ENCODE measurements at regions not wholly inside any gene's neighbourhood (a gene's known extent, or its start where the extent isn't known, plus 50 kb on each side); places are given as distances from the start of the nearest gene placed in this dataset.

DNA sequence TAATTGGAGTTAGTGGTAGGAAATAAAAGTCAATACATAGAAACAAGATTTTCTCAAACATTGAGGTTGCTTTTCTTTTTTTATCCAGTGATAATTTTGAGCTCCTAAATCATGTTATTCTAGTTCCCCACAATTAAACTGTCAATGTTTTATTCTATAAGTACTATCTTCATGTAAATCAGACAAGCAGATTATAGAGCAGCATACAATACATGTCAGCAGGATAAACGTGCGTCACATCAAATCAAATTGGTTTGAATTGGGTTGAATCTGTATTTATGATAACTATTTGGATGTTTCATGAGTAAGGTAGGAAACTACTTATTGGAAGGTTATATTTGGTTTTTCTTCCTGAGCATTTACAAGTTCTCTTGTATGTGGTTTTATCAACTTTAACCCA, 2028.7 kb downstream of the NCAM2 start:
- POLR2A ChIA-PET (ENCODE audit: partially characterized antibody): no interaction called here
- intact Hi-C loops (cut with micrococcal nuclease): no loop called here
- H3K36me3 Mint-ChIP-seq: no peaks in the 10 kb centered on the region

DNA sequence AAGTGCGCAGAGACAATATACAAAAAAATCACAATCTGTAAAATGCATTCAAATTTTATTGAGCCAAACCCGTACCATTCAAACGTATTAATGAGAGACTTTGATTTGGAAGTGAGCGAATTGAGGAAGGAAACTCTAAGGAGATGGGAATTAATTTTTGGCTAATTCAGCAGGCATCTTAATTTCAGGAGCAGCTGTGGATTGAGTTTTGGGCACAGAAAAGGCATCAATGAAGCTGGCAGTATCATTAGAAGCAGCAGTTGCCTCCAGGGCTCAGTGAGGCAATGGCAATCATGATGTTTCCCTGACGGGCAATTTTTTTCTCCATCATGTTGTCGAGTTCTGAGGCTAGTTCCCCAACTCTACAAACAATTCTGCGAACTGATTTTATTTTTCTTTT, 2041.6 kb downstream of the NCAM2 start:
- Mint-ChIP-seq H3K4me3 (no peak overlapping the region), H3K4me1 (no peaks in the 10 kb centered on the region), H3K27ac (no peak overlapping the region), H3K9me3 (peaks cover 0 to 9% (median 0%) of the 10 kb centered on the region in 8 donors), H3K36me3 (no peaks in the 10 kb centered on the region), H3K27me3 (no peaks in the 10 kb centered on the region)
- intact Hi-C loops (cut with micrococcal nuclease): no loop called here
- no peaks in the 10 kb centered on the region for H3K9me3 ChIP-seq (ENCODE audit: control insufficient read depth in 1 of 2, low read length in 2 of 2)
- no peak overlapping the region for H3K27ac ChIP-seq (ENCODE audit: low read depth, low read length)
- H3K4me1 ChIP-seq (ENCODE audit: insufficient read depth, low read length): no peaks in the 10 kb centered on the region
- ChIA-PET POLR2A (ENCODE audit: partially characterized antibody) (no interaction called here), CTCF (ENCODE audit: partially characterized antibody) (no interaction called here)
- no peaks in the 10 kb centered on the region for H3K27me3 ChIP-seq (ENCODE audit: insufficient read depth, low read length)
- H3K36me3 ChIP-seq (ENCODE audit: insufficient read depth, low read length): no peaks in the 10 kb centered on the region
- no peak for DNase-seq
- no peak overlapping the region for H3K4me3 ChIP-seq (ENCODE audit: low read length in 2 of 2)

More for the DNA sequence above, 2028.7 kb downstream of the NCAM2 start:
- Mint-ChIP-seq H3K4me3 (no peak overlapping the region), H3K27ac (no peak overlapping the region), H3K9me3 (peaks cover 0 to 8% (median 4%) of the 10 kb centered on the region in 8 donors), H3K4me1 (no peaks in the 10 kb centered on the region), H3K27me3 (no peaks in the 10 kb centered on the region)
- H3K27me3 ChIP-seq (ENCODE audit: insufficient read depth, low read length): no peaks in the 10 kb centered on the region
- no peaks in the 10 kb centered on the region for H3K36me3 ChIP-seq (ENCODE audit: insufficient read depth, low read length)
- no peak overlapping the region for H3K27ac ChIP-seq (ENCODE audit: low read depth, low read length)
- no peak overlapping the region for H3K4me3 ChIP-seq (ENCODE audit: low read length in 2 of 2)
- no peak for DNase-seq
- peaks cover 0 to 3% of the 10 kb centered on the region in 2 donors for H3K9me3 ChIP-seq (ENCODE audit: control insufficient read depth in 1 of 2, low read length in 2 of 2)
- H3K4me1 ChIP-seq (ENCODE audit: insufficient read depth, low read length): no peaks in the 10 kb centered on the region
- CTCF ChIA-PET (ENCODE audit: partially characterized antibody): no interaction called here

GRCh38 chr21:23045955-23046354, 2047.7 kb downstream of the NCAM2 start:
- no peaks in the 10 kb centered on the region for H3K9me3 ChIP-seq (ENCODE audit: control insufficient read depth in 1 of 2, low read length in 2 of 2)
- CTCF ChIA-PET (ENCODE audit: partially characterized antibody): no interaction called here
- no peaks in the 10 kb centered on the region for H3K4me1 ChIP-seq (ENCODE audit: insufficient read depth, low read length)
- no peaks in the 10 kb centered on the region for H3K4me1 Mint-ChIP-seq
- H3K4me3 ChIP-seq (ENCODE audit: low read length in 2 of 2): no peak overlapping the region
- no peaks in the 10 kb centered on the region for H3K27me3 ChIP-seq (ENCODE audit: insufficient read depth, low read length)
- no peaks in the 10 kb centered on the region for H3K36me3 Mint-ChIP-seq
- intact Hi-C loops (cut with micrococcal nuclease): no loop called here
- POLR2A ChIA-PET (ENCODE audit: partially characterized antibody): no interaction called here
- no peak overlapping the region for H3K27ac Mint-ChIP-seq
- H3K27me3 Mint-ChIP-seq: no peaks in the 10 kb centered on the region
- no peak for DNase-seq
- no peak overlapping the region for H3K27ac ChIP-seq (ENCODE audit: low read depth, low read length)
- peaks cover 0 to 6% (median 0%) of the 10 kb centered on the region in 8 donors for H3K9me3 Mint-ChIP-seq
- no peaks in the 10 kb centered on the region for H3K36me3 ChIP-seq (ENCODE audit: insufficient read depth, low read length)
- H3K4me3 Mint-ChIP-seq: no peak overlapping the region

GRCh38 chr21:23067672-23068071, 2069.5 kb downstream of the NCAM2 start:
- Mint-ChIP-seq H3K9me3 (peaks cover 0 to 12% (median 5%) of the 10 kb centered on the region in 8 donors), H3K27me3 (no peaks in the 10 kb centered on the region), H3K4me3 (no peak overlapping the region), H3K36me3 (no peaks in the 10 kb centered on the region), H3K27ac (no peak overlapping the region), H3K4me1 (no peaks in the 10 kb centered on the region)
- no peaks in the 10 kb centered on the region for H3K4me1 ChIP-seq (ENCODE audit: insufficient read depth, low read length)
- H3K9me3 ChIP-seq (ENCODE audit: control insufficient read depth in 1 of 2, low read length in 2 of 2): no peaks in the 10 kb centered on the region
- no peak overlapping the region for H3K27ac ChIP-seq (ENCODE audit: low read depth, low read length)
- H3K36me3 ChIP-seq (ENCODE audit: insufficient read depth, low read length): no peaks in the 10 kb centered on the region
- DNase-seq: no peak
- ChIA-PET CTCF (ENCODE audit: partially characterized antibody) (no interaction called here), POLR2A (ENCODE audit: partially characterized antibody) (no interaction called here)
- no peaks in the 10 kb centered on the region for H3K27me3 ChIP-seq (ENCODE audit: insufficient read depth, low read length)
- intact Hi-C loops (cut with micrococcal nuclease): no loop called here
- no peak overlapping the region for H3K4me3 ChIP-seq (ENCODE audit: low read length in 2 of 2)

GRCh38 chr21:23083242-23083641, 2085.0 kb downstream of the NCAM2 start:
- no peaks in the 10 kb centered on the region for H3K27me3 Mint-ChIP-seq
- CTCF ChIA-PET (ENCODE audit: partially characterized antibody): no interaction called here

DNA sequence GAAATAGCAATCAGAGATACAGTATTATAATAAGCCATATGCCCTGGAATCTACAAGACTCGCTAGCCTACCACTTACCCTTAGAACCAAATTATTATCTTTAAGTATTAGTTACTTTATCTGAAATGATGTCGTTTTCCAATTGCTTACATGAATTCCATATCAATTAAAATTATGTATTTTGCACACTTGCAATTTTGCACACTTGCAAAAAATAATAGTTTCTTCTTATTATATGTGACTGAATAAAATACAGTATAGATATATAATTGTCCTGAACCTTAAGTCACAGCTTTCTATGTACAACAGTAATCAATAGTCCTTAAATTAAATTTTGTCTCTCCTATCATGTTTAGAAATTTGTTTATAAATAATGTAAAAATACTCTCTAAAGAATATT, 2095.1 kb downstream of the NCAM2 start:
- Mint-ChIP-seq H3K4me3 (no peak overlapping the region), H3K36me3 (no peaks in the 10 kb centered on the region), H3K4me1 (no peaks in the 10 kb centered on the region), H3K9me3 (peaks cover 0 to 11% (median 4%) of the 10 kb centered on the region in 8 donors), H3K27me3 (no peaks in the 10 kb centered on the region), H3K27ac (no peak overlapping the region)
- ChIA-PET CTCF (ENCODE audit: partially characterized antibody) (no interaction called here), POLR2A (ENCODE audit: partially characterized antibody) (no interaction called here)
- H3K4me3 ChIP-seq (ENCODE audit: low read length in 2 of 2): no peak overlapping the region
- no peaks in the 10 kb centered on the region for H3K4me1 ChIP-seq (ENCODE audit: insufficient read depth, low read length)
- no peak overlapping the region for H3K27ac ChIP-seq (ENCODE audit: low read depth, low read length)
- DNase-seq: no peak
- H3K27me3 ChIP-seq (ENCODE audit: insufficient read depth, low read length): no peaks in the 10 kb centered on the region
- intact Hi-C loops (cut with micrococcal nuclease): no loop called here
- H3K9me3 ChIP-seq (ENCODE audit: control insufficient read depth in 1 of 2, low read length in 2 of 2): no peaks in the 10 kb centered on the region
- H3K36me3 ChIP-seq (ENCODE audit: insufficient read depth, low read length): no peaks in the 10 kb centered on the region

More at GRCh38 chr21:23083242-23083641, 2085.0 kb downstream of the NCAM2 start:
- Mint-ChIP-seq H3K4me3 (no peak overlapping the region), H3K4me1 (no peaks in the 10 kb centered on the region), H3K27ac (no peak overlapping the region), H3K9me3 (peaks cover 0 to 18% (median 0%) of the 10 kb centered on the region in 8 donors), H3K36me3 (no peaks in the 10 kb centered on the region)
- Histone ChIP-seq H3K27me3 (ENCODE audit: insufficient read depth, low read length) (no peaks in the 10 kb centered on the region), H3K4me3 (ENCODE audit: low read length in 2 of 2) (no peak overlapping the region), H3K4me1 (ENCODE audit: insufficient read depth, low read length) (no peaks in the 10 kb centered on the region), H3K9me3 (ENCODE audit: control insufficient read depth in 1 of 2, low read length in 2 of 2) (no peaks in the 10 kb centered on the region), H3K36me3 (ENCODE audit: insufficient read depth, low read length) (no peaks in the 10 kb centered on the region), H3K27ac (ENCODE audit: low read depth, low read length) (no peak overlapping the region)
- intact Hi-C loops (cut with micrococcal nuclease): no loop called here
- no peak for DNase-seq
- POLR2A ChIA-PET (ENCODE audit: partially characterized antibody): no interaction called here

GRCh38 chr21:23099185-23099584, 2101.0 kb downstream of the NCAM2 start:
- POLR2A ChIA-PET (ENCODE audit: partially characterized antibody): no interaction called here

DNA sequence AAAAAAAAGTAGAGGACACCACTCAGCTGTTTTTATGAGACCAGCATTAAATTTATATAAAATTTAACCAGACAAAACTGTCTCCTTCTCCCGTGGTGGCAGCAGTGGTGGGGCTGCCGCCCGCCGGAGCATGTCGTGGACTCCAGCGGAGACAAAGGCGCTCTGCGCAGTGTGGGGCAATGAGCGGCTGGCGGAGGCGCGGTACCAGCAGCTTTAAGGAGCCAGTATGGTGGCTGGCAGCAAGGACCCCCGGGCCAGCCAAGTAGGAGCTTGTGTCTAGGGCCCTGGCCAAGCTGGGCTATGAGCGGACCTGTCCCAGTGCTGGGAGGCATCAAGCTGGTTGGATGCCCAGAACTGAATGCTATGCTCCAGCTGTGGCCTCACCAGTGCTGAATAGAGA, 2102.9 kb downstream of the NCAM2 start:
- no peaks in the 10 kb centered on the region for H3K27me3 ChIP-seq (ENCODE audit: insufficient read depth, low read length)
- Mint-ChIP-seq H3K27me3 (no peaks in the 10 kb centered on the region), H3K4me1 (no peaks in the 10 kb centered on the region), H3K4me3 (no peak overlapping the region), H3K27ac (no peak overlapping the region), H3K9me3 (peaks cover 0 to 16% (median 5%) of the 10 kb centered on the region in 8 donors), H3K36me3 (no peaks in the 10 kb centered on the region)
- DNase-seq: no peak
- intact Hi-C loops (cut with micrococcal nuclease): no loop called here
- H3K27ac ChIP-seq (ENCODE audit: low read depth, low read length): no peak overlapping the region
- H3K4me1 ChIP-seq (ENCODE audit: insufficient read depth, low read length): no peaks in the 10 kb centered on the region
- no peaks in the 10 kb centered on the region for H3K9me3 ChIP-seq (ENCODE audit: control insufficient read depth in 1 of 2, low read length in 2 of 2)
- POLR2A ChIA-PET (ENCODE audit: partially characterized antibody): no interaction called here
- H3K4me3 ChIP-seq (ENCODE audit: low read length in 2 of 2): no peak overlapping the region
- CTCF ChIA-PET (ENCODE audit: partially characterized antibody): no interaction called here
- no peaks in the 10 kb centered on the region for H3K36me3 ChIP-seq (ENCODE audit: insufficient read depth, low read length)

More at GRCh38 chr21:23099185-23099584, 2101.0 kb downstream of the NCAM2 start:
- Histone ChIP-seq H3K4me3 (ENCODE audit: low read length in 2 of 2) (no peak overlapping the region), H3K4me1 (ENCODE audit: insufficient read depth, low read length) (no peaks in the 10 kb centered on the region), H3K9me3 (ENCODE audit: control insufficient read depth in 1 of 2, low read length in 2 of 2) (no peaks in the 10 kb centered on the region), H3K27me3 (ENCODE audit: insufficient read depth, low read length) (no peaks in the 10 kb centered on the region), H3K27ac (ENCODE audit: low read depth, low read length) (no peak overlapping the region), H3K36me3 (ENCODE audit: insufficient read depth, low read length) (no peaks in the 10 kb centered on the region)
- Mint-ChIP-seq H3K27me3 (no peaks in the 10 kb centered on the region), H3K27ac (no peak overlapping the region), H3K36me3 (no peaks in the 10 kb centered on the region), H3K4me1 (no peaks in the 10 kb centered on the region), H3K9me3 (peaks cover 0 to 16% (median 4%) of the 10 kb centered on the region in 8 donors), H3K4me3 (no peak overlapping the region)
- no peak for DNase-seq
- intact Hi-C loops (cut with micrococcal nuclease): no loop called here
- CTCF ChIA-PET (ENCODE audit: partially characterized antibody): no interaction called here

Measured in CD4-positive, alpha-beta memory T cell (primary cell).